AG04449 (cell line): ENCODE measurements at regions not wholly inside any gene's neighbourhood (a gene's known extent, or its start where the extent isn't known, plus 50 kb on each side); places are given as distances from the start of the nearest gene placed in this dataset.
"Not testable (repeated sequence)": the region's sequence is repeated elsewhere in the genome, so short reads cannot be mapped to it uniquely, and the experiment has no call there.

ENCODE experiments used
- CTCF ChIA-PET: fragments of 350-600 bp; formaldehyde crosslinking; extraction: SDS; loops from one replicate; lab custom pipeline; 2021; ENCODE audit warnings: antibody characterized with exemption; lab: Yijun Ruan, JAX
- POLR2A ChIA-PET: fragments of 400-600, 350-600 bp; formaldehyde crosslinking; extraction: SDS; loops from one replicate; lab custom pipeline; 2020; ENCODE audit warnings: antibody characterized with exemption, inconsistent platforms; lab: Yijun Ruan, JAX
- DNase-seq: peaks from one replicate; pipeline ENCODE4 v3.0.0-alpha.2; 2010; ENCODE audit warnings: low read depth, low spot score
- H3K4me3 ChIP-seq: 2 replicates; pipeline ENCODE4 v1.5.1; 2011; ENCODE audit warnings: low read depth, mild to moderate bottlenecking, control low read depth, low read length
- CTCF ChIP-seq: IDR thresholded peaks from one replicate; pipeline ENCODE4 v1.5.1; 2011; ENCODE audit warnings: mild to moderate bottlenecking, moderate library complexity, low read length, control low read depth, inconsistent platforms; ENCODE audit not compliant: insufficient read depth; ENCODE audit errors: missing control alignments

GRCh38 chr5:167375125-167375524 is 916.3 kb upstream of the WWC1 start:
- POLR2A ChIA-PET, result no interaction called here
- CTCF ChIA-PET, result no interaction called here

GRCh38 chr5:167378894-167379723 is 912.3 kb upstream of the WWC1 start:
- ChIA-PET POLR2A (no interaction called here), CTCF (no interaction called here)
- no peak overlapping the region for H3K4me3 ChIP-seq
- no peak for TF ChIP-seq CTCF
- DNase-seq, result no peak

More at GRCh38 chr5:167375125-167375524, 916.3 kb upstream of the WWC1 start:
- no peak for TF ChIP-seq CTCF
- no peak overlapping the region for H3K4me3 ChIP-seq
- no peak for DNase-seq

GRCh38 chr5:167381457-167381856 is 910.0 kb upstream of the WWC1 start:
- TF ChIP-seq CTCF, result no peak
- DNase-seq, result no peak
- ChIA-PET POLR2A (no interaction called here), CTCF (no interaction called here)
- H3K4me3 ChIP-seq, result no peak overlapping the region

GRCh38 chr5:167389537-167389936 is 901.9 kb upstream of the WWC1 start:
- CTCF ChIA-PET, result no interaction called here
- POLR2A ChIA-PET, result no interaction called here
- DNase-seq, result peak; percentile 42
- no peak for TF ChIP-seq CTCF
- H3K4me3 ChIP-seq, result no peak overlapping the region

- H3K4me3 ChIP-seq, CTCF ChIA-PET, POLR2A ChIA-PET, DNase-seq: not testable (repeated sequence)
These were observed 900.2 kb upstream of the WWC1 start for GRCh38 chr5:167391286-167391685.

- no peak for DNase-seq
- H3K4me3 ChIP-seq, result no peak overlapping the region
- no peak for TF ChIP-seq CTCF
- CTCF ChIA-PET, result no interaction called here
- POLR2A ChIA-PET, result no interaction called here
These were observed 899.2 kb upstream of the WWC1 start for GRCh38 chr5:167392240-167392639.

- DNase-seq, result no peak
- no peak overlapping the region for H3K4me3 ChIP-seq
- ChIA-PET POLR2A (no interaction called here), CTCF (no interaction called here)
- no peak for TF ChIP-seq CTCF
These were observed 898.1 kb upstream of the WWC1 start for GRCh38 chr5:167393358-167393757.
